HEK293 (cell line): ENCODE measurements at regions not wholly inside any gene's neighbourhood (a gene's known extent, or its start where the extent isn't known, plus 50 kb on each side); places are given as distances from the start of the nearest gene placed in this dataset.

ENCODE experiments used
- CTCF ChIP-seq: fragments of 450-650 bp; formaldehyde crosslinking; IDR thresholded peaks from 2 replicates; pipeline ENCODE4 v1.5.1; 2016; ENCODE audit warnings: missing biosample characterization, missing genetic modification characterization
- RBAK ChIP-seq: fragments of 450-650 bp; formaldehyde crosslinking; IDR thresholded peaks from 2 replicates; pipeline ENCODE4 v1.5.1; 2016; ENCODE audit warnings: missing biosample characterization, missing genetic modification characterization
- ZBTB26 ChIP-seq: fragments of 450-650 bp; formaldehyde crosslinking; optimal IDR thresholded peaks from 2 replicates; pipeline ENCODE3; 2016; ENCODE audit warnings: missing biosample characterization, mild to moderate bottlenecking, missing genetic modification characterization
- ZNF19 ChIP-seq: fragments of 450-650 bp; formaldehyde crosslinking; IDR thresholded peaks from 2 replicates; pipeline ENCODE4; 2016; ENCODE audit warnings: missing biosample characterization, missing genetic modification characterization, low read depth
- ZNF214 ChIP-seq: fragments of 450-650 bp; formaldehyde crosslinking; IDR thresholded peaks from 2 replicates; pipeline ENCODE4 v1.5.1; 2017; ENCODE audit warnings: missing biosample characterization, mild to moderate bottlenecking, missing genetic modification characterization, borderline replicate concordance
- ZNF274 ChIP-seq, 2 experiments: fragments of 200-500 bp in 1 of 2; fragments of 450-650 bp in 1 of 2; sonication (Bioruptor generic) in 1 of 2; formaldehyde crosslinking in 1 of 2; IDR thresholded peaks; 2 replicates each; pipeline versions ENCODE4 v1.5.1 to v1.6.1; 2014 to 2016; ENCODE audit warnings: borderline replicate concordance in 1 of 2, inconsistent platforms in 1 of 2, low read length in 1 of 2, missing biosample characterization in 1 of 2, missing genetic modification characterization in 1 of 2
- ZNF530 ChIP-seq: fragments of 450-650 bp; formaldehyde crosslinking; IDR thresholded peaks from 2 replicates; pipeline ENCODE4 v1.5.1; 2016; ENCODE audit warnings: low read depth, missing biosample characterization, missing genetic modification characterization
- ZNF558 ChIP-seq: fragments of 450-650 bp; formaldehyde crosslinking; IDR thresholded peaks from 2 replicates; pipeline ENCODE4 v1.5.1; 2016; ENCODE audit warnings: missing biosample characterization, missing genetic modification characterization
- ZNF560 ChIP-seq: fragments of 450-650 bp; formaldehyde crosslinking; IDR thresholded peaks from 2 replicates; pipeline ENCODE4 v1.5.1; 2017; ENCODE audit warnings: missing biosample characterization, missing genetic modification characterization, borderline replicate concordance
- ZNF658 ChIP-seq: fragments of 450-650 bp; formaldehyde crosslinking; IDR thresholded peaks from 2 replicates; pipeline ENCODE4; 2016; ENCODE audit warnings: missing biosample characterization, missing genetic modification characterization
- TF ChIP-seq, protein P1 (sequence below): fragments of 450-650 bp; formaldehyde crosslinking; IDR thresholded peaks from 2 replicates; pipeline ENCODE4 v1.5.1; 2016; ENCODE audit warnings: missing biosample characterization, missing genetic modification characterization

DNA sequence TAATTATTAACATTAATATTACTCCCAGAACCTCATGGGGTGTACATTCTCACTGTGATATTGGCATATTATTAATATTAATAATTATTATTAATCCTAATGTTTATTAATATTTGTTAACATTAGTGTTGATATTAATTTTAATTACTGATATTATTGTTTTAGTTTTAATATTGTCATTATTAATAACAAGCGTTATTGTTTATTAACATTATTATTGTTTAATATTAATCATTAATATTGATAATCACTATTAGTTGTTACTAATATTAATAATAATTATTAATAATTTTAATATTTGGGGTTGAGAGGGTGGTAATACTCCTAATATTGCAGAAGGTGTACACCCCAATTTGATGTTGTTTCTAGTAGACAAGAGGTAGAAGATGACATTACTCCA is 193.1 kb upstream of the XIRP2 start:
- TF ChIP-seq ZNF214 (tag by site-specific recombination), result no peak
- TF ChIP-seq CTCF, result no peak
- TF ChIP-seq ZNF558 (tag by site-specific recombination), result no peak
- no peak for TF ChIP-seq RBAK (tag by site-specific recombination)
- TF ChIP-seq ZNF19 (tag by site-specific recombination), result no peak
- no peak for TF ChIP-seq ZNF274 (IDR thresholded peaks at IDR 0.05; ENCODE audit: low read length)
- TF ChIP-seq ZNF274 (tag by site-specific recombination; IDR thresholded peaks at IDR 0.05; ENCODE audit: borderline replicate concordance), result no peak
- TF ChIP-seq ZBTB26 (tag by site-specific recombination), result no peak
- TF ChIP-seq ZNF530, result no peak
- no peak for TF ChIP-seq ZNF658 (tag by site-specific recombination)
- no peak for TF ChIP-seq ZNF560 (tag by site-specific recombination)
- TF ChIP-seq, protein P1, sequence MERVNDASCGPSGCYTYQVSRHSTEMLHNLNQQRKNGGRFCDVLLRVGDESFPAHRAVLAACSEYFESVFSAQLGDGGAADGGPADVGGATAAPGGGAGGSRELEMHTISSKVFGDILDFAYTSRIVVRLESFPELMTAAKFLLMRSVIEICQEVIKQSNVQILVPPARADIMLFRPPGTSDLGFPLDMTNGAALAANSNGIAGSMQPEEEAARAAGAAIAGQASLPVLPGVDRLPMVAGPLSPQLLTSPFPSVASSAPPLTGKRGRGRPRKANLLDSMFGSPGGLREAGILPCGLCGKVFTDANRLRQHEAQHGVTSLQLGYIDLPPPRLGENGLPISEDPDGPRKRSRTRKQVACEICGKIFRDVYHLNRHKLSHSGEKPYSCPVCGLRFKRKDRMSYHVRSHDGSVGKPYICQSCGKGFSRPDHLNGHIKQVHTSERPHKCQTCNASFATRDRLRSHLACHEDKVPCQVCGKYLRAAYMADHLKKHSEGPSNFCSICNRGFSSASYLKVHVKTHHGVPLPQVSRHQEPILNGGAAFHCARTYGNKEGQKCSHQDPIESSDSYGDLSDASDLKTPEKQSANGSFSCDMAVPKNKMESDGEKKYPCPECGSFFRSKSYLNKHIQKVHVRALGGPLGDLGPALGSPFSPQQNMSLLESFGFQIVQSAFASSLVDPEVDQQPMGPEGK (tag by site-specific recombination), result no peak
